Adrenal gland (tissue), 9 donors: ENCODE measurements at regions not wholly inside any gene's neighbourhood (a gene's known extent, or its start where the extent isn't known, plus 50 kb on each side); places are given as distances from the start of the nearest gene placed in this dataset.

Experiments used
- DNase-seq, 7 donors: peaks; one replicate each; pipeline ENCODE4 v3.0.0-alpha.2; 2019 to 2020
- H3K27ac ChIP-seq, 5 donors: fragments of 200-600 bp; sonication (generic) in 4 of 5; 1 replicate in 3 of 5; 2 replicates in 2 of 5; pipeline versions ENCODE4 v1.5.1 to v1.8.0; 2016 to 2020; ENCODE audit warnings: mild to moderate bottlenecking in 1 of 5
- H3K27me3 ChIP-seq: fragments of 200-600 bp; 2 replicates; pipeline ENCODE4 v1.8.0; 2021
- H3K36me3 ChIP-seq, 2 donors: fragments of 200-600 bp; replicated peaks in 1 of 2; 1 replicate in 1 of 2; 2 replicates in 1 of 2; pipeline versions ENCODE4 v1.5.1 to v1.8.0; 2018 to 2022
- H3K4me1 ChIP-seq, 2 donors: fragments of 200-600 bp; replicated peaks in 1 of 2; 1 replicate in 1 of 2; 2 replicates in 1 of 2; pipeline versions ENCODE4 v1.5.1 to v1.8.0; 2018 to 2021
- H3K4me3 ChIP-seq, 4 donors: fragments of 200-600 bp; sonication (generic) in 3 of 4; one replicate each; pipeline ENCODE4 v1.5.1; 2016 to 2018
- H3K9me3 ChIP-seq, 3 donors: fragments of 200-600 bp; sonication (generic) in 1 of 3; replicated peaks in 1 of 3; 1 replicate in 2 of 3; 2 replicates in 1 of 3; pipeline versions ENCODE4 v1.5.1 to v1.8.0; 2016 to 2021
- POLR2A ChIP-seq, 2 donors: fragments of 450-650 bp; IDR thresholded peaks; one replicate each; pipeline ENCODE4 v1.6.1; 2017; ENCODE audit warnings: antibody characterized with exemption in 2 of 2, mild to moderate bottlenecking in 2 of 2, moderate library complexity in 1 of 2
- WGBS, 4 donors: extraction: QIAGEN DNeasy Blood & Tissue Kit in 2 of 4; methylation state at CpG; one replicate each; pipeline versions ENCODE4 v1.1.5 to v1.1.7; 2013 to 2017; 5-methylcytosine and 5-hydroxymethylcytosine counted together
- intact Hi-C, 2 donors: fragments of 100-400 bp; cut with DNase I; formaldehyde crosslinking; loops; one replicate each; pipeline versions ENCODE4 v1.14.1 to v1.15.0; 2022 to 2023
- TF ChIP-seq, protein P1 (sequence below), 6 experiments: fragments of 450-650 bp in 4 of 6; fragments of 200-600 bp in 2 of 6; sonication (generic) in 1 of 6; IDR thresholded peaks; 1 replicate in 5 of 6; 2 replicates in 1 of 6; pipeline versions ENCODE4 v1.5.1 to v1.8.0; 2016 to 2021; ENCODE audit warnings: antibody characterized with exemption in 6 of 6, mild to moderate bottlenecking in 2 of 6, moderate library complexity in 1 of 6
- donor health status: healthy with polysubstance abuse.
- donor health status: Bipolar disorder and iron deficiency.
- donor health status: DM: yes; HTN: yes; CAD: no.
- donor health status: DM: no; HTN: no; CAD: no.
- donor health status: DM: no; HTN: no; CAD: no.

DNA sequence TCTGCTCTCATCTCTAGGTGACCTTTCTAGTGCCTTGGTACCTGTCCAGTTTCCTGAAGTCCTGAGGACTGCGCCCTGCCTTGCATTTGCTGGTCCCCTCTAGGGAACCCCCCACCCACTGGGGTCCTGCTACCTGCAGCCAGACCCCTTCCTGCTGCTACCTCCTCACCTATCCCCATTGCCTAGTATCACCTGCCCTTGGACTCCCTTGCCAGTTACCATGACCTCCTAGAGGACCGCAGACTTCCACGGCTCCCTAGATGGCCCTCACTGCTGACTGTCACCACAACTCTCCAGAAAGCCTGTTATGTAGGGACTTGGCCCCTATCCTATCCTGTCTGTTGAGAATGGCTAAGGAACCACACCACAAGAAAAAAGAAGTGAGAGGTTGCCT lies 166.6 kb downstream of the EFNB1 start:
- Histone ChIP-seq H3K27ac (peak overlapping the region in 1 of 5 donors; percentile 17), H3K36me3 (no peaks in the 10 kb centered on the region), H3K4me1 (peaks cover 0 to 22% of the 10 kb centered on the region in 2 donors), H3K9me3 (no peaks in the 10 kb centered on the region), H3K27me3 (peaks cover 3% of the 10 kb centered on the region), H3K4me3 (no peak overlapping the region)
- 22 to 61% (median 54%) methylated on average over 2 to 3 of the region's 3 CpGs for WGBS, 4 donors
- DNase-seq: peak in 1 of 7 donors; percentile 12
- intact Hi-C loops: loop anchor here in 1 of 2 donors (10.0 kb wide), 1 partner anchor 71 kb away; no protein-coding TSS in a partner anchor
- no peak for TF ChIP-seq POLR2A (IDR thresholded peaks at IDR 0.05)
- TF ChIP-seq, protein P1, sequence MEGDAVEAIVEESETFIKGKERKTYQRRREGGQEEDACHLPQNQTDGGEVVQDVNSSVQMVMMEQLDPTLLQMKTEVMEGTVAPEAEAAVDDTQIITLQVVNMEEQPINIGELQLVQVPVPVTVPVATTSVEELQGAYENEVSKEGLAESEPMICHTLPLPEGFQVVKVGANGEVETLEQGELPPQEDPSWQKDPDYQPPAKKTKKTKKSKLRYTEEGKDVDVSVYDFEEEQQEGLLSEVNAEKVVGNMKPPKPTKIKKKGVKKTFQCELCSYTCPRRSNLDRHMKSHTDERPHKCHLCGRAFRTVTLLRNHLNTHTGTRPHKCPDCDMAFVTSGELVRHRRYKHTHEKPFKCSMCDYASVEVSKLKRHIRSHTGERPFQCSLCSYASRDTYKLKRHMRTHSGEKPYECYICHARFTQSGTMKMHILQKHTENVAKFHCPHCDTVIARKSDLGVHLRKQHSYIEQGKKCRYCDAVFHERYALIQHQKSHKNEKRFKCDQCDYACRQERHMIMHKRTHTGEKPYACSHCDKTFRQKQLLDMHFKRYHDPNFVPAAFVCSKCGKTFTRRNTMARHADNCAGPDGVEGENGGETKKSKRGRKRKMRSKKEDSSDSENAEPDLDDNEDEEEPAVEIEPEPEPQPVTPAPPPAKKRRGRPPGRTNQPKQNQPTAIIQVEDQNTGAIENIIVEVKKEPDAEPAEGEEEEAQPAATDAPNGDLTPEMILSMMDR (IDR thresholded peaks at IDR 0.05): no peak

DNA sequence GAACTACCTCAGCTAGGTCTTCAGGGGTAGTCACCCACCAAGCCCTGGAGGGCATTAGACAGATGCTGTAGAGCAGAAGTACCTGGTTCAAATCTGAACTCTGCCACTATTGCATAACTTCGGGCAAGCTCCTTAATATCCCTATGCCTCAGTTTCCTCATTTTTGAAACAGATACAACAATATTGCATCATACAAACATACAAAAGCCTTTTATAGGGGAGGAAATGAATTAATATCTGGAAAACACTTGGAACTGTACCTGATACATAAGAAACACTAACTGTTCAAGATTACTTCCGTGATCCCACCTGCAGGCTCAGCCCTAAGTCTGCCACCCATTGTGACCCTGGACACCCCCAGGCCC lies 166.1 kb downstream of the EFNB1 start:
- intact Hi-C loops: loop anchor here in 1 of 2 donors (10.0 kb wide), 1 partner anchor 70 kb away; no protein-coding TSS in a partner anchor
- whole genome bisulfite sequencing, 4 donors: 76 to 87% (median 85%) methylated on average over 2 of the region's 2 CpGs
- Histone ChIP-seq H3K9me3 (no peaks in the 10 kb centered on the region), H3K4me3 (no peak overlapping the region), H3K36me3 (no peaks in the 10 kb centered on the region), H3K27me3 (peaks cover 3% of the 10 kb centered on the region), H3K4me1 (peaks cover 0 to 22% of the 10 kb centered on the region in 2 donors), H3K27ac (peak overlapping the region in 1 of 5 donors; percentile 17)
- TF ChIP-seq POLR2A (IDR thresholded peaks at IDR 0.05): no peak
- TF ChIP-seq, protein P1 (IDR thresholded peaks at IDR 0.05): no peak
- no peak for DNase-seq

DNA sequence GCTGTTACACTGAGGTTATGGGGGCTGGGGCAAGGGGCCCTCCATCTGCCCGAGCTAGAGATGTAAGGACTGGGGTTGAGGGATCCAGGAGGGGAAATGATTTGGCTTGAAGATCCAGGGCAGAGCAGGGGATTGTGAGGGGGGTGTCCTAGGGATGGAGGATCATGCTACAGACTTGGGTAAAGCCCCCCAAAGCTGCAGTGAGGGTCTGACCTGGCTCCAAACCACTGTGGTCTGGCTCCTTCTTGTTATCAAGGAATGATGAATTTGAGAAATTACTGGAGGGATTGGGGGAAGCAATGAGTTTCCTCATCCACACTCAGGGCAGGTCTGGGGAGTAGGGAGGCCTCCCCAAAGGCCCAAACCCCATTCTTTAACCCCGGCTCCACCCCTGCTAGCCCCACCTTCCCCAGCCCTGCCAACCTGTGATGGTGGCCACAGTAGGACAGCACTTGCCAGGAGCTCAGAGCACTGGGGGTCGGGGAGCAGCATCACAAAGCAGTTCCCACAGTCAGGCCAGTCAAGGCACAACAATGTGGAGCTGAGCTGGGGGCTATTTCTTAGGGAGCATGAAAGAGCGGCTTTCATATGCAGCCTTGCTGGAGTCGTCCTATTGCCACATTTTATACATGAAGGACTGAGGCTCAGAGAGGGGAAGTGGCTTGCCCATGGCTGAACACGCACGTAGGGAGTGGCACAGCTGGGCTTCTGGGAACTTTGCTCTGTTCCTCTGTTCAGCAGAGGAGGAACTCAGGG lies 165.5 kb downstream of the EFNB1 start:
- WGBS, 4 donors: 50 to 82% (median 65%) methylated on average over 2 to 7 of the region's 7 CpGs
- intact Hi-C loops: loop anchor here in 1 of 2 donors (10.0 kb wide), 1 partner anchor 70 kb away; no protein-coding TSS in a partner anchor
- no peak for TF ChIP-seq POLR2A (IDR thresholded peaks at IDR 0.05)
- TF ChIP-seq, protein P1 (IDR thresholded peaks at IDR 0.05): no peak
- Histone ChIP-seq H3K36me3 (no peaks in the 10 kb centered on the region), H3K9me3 (no peaks in the 10 kb centered on the region), H3K27me3 (peaks cover 3% of the 10 kb centered on the region), H3K4me3 (no peak overlapping the region), H3K27ac (no peak overlapping the region), H3K4me1 (peaks cover 0 to 22% of the 10 kb centered on the region in 2 donors)
- peak in 1 of 7 donors; percentile 9 for DNase-seq

DNA sequence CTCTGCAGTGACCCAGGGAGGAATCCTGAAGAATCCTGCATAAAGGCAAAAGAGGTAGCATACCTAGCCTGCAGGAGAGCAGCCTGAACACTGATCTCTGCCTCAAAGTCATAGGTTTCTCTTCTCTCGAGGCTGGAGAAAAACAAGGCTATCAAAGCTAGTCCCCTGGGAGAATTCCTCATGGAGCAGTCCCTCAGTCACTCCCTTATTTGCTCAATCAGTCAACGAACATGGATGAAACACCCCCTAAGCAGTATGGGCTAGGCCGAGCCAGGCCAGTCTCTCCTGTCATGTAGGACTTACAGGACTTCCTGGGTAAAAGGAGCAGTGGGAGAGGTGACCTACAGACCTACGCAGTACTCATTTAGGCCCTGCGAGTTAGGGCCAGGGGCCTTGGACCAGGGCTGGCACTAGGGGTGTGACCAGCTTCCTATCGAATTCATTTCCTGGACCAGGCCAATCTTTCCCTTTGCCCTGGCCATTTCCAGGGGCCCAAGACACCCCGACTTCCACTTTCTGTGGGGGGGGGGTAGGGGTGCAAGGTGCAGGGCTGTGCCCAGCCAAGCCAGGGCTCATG lies 164.1 kb downstream of the EFNB1 start:
- peaks cover 0 to 22% of the 10 kb centered on the region in 2 donors for H3K4me1 ChIP-seq
- intact Hi-C loops: loop anchor here in 1 of 2 donors (10.0 kb wide), 1 partner anchor 68 kb away; no protein-coding TSS in a partner anchor
- H3K27ac ChIP-seq: no peak overlapping the region
- 55 to 84% (median 76%) methylated on average over 2 to 7 of the region's 7 CpGs for WGBS, 4 donors
- H3K9me3 ChIP-seq: no peaks in the 10 kb centered on the region
- H3K36me3 ChIP-seq: no peaks in the 10 kb centered on the region
- no peak for TF ChIP-seq POLR2A (IDR thresholded peaks at IDR 0.05)
- TF ChIP-seq, protein P1 (IDR thresholded peaks at IDR 0.05): no peak
- no peak for DNase-seq
- no peak overlapping the region for H3K4me3 ChIP-seq
- peaks cover 6% of the 10 kb centered on the region for H3K27me3 ChIP-seq
